ENCODE measurements at regions not wholly inside any gene's neighbourhood (a gene's known extent, or its start where the extent isn't known, plus 50 kb on each side); places are given as distances from the start of the nearest gene placed in this dataset.
A peak's percentile ranks its signal among the peaks of the same experiment; 100 is the strongest.

GRCh38 chr18:40983835-40984234 lies 971.2 kb upstream of the PIK3C3 start:
- intact Hi-C loops (cut with DNase I) = no loop called here
- DNase-seq (ENCODE audit: low spot score) (no peak), ATAC-seq (no peak)

DNA sequence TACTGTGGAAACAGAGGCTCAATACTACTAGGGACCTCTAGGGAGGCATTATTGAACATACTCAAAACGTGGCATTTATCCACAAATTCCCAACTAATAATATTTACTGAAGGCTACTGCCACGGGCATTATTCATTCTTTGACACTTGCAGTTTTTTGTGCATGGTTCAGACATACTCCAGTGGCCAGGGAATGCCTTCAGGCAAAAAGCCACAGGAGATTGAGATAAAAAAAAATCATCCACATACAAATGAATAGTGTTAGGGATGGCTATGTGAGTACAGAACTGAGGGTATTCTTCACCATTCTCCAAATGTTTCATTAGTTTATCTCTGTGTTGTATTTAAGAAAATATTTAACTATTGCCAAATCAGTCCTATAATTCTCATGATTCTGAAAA lies 974.9 kb upstream of the PIK3C3 start:
- intact Hi-C loops (cut with DNase I) = no loop called here
- DNase-seq (ENCODE audit: low spot score) (no peak), ATAC-seq (no peak)

DNA sequence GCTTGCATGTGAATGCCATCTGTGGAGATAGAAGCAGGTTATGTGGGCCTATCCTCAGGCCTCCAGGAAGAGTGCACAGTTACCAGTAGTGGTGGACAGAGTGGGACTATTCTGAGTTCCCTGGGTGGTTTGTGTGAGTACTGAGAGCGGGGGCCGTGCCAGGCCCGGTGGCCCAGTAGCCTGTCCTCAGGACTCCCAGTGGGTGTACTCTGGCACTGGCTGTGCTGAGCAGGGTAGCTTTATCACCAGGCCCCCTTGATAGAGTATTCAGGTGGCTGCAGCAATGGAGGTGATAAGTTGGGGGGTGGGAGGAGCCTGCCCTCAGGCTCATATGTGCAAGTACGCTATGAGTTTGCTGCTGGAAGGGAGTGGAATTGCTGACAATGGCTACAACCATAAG lies 979.0 kb upstream of the PIK3C3 start:
- no peak for ATAC-seq
- intact Hi-C loops (cut with DNase I) = no loop called here
- DNase-seq (ENCODE audit: low spot score) = no peak

DNA sequence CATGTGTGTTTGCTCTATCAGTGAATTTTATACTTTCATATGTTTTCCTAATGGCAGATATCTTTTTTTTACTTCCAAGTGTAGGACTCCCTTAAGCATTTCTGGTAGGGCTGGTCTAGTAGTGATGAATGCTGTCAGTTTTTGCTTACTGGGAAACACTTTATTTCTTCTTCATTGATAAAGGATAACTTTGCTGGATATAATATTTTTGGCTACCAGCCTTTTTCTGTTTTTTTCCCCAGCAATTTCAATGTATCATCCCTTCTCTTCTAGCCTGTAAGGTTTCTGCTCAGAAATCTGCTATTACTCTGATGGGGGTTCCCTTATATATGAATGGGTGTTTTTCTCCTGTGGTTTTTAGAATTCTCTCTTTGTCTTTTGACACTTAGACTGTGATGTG lies 980.6 kb upstream of the PIK3C3 start:
- intact Hi-C loops (cut with DNase I) = no loop called here
- no peak for ATAC-seq
- no peak for DNase-seq (ENCODE audit: low spot score)

GRCh38 chr18:40962784-40963183 lies 992.2 kb upstream of the PIK3C3 start:
- intact Hi-C loops (cut with DNase I) = no loop called here
- no peak for DNase-seq (ENCODE audit: low spot score)
- ATAC-seq = no peak

DNA sequence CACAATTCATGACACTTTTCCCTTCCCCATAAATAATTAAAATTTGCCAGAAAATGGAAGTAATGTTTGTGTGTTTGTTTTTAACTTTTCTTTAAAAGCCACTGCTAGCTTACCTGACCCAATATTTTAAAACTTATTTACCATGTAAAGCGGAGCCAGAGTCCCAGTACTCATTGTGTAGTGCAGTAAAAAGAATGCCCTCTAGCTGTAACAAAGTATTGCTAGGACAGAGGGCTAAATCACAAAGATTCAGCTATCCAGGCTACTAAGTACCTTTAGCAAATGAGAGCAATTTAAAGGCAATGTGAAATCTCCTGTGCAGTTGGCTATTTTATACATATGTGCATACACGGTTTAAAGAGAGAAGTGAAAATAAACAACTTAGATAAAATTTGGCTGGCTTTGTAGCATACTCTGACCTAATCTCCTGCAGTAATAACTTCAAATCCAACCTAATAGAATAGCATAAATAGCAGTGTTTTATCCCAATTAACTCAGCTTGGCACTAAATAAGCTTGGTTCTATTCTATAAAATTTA lies 997.4 kb upstream of the PIK3C3 start:
- no peak for DNase-seq (ENCODE audit: low spot score)
- no peak for ATAC-seq
- intact Hi-C loops (cut with DNase I) = no loop called here

GRCh38 chr18:40956213-40956612 lies 998.8 kb upstream of the PIK3C3 start:
- ATAC-seq (no peak), DNase-seq (ENCODE audit: low spot score) (no peak)
- intact Hi-C loops (cut with DNase I) = no loop called here

- intact Hi-C loops (cut with DNase I) = no loop called here
- ATAC-seq (no peak), DNase-seq (ENCODE audit: low spot score) (no peak)
Measured at GRCh38 chr18:40955351-40955750, 999.7 kb upstream of the PIK3C3 start.

DNA sequence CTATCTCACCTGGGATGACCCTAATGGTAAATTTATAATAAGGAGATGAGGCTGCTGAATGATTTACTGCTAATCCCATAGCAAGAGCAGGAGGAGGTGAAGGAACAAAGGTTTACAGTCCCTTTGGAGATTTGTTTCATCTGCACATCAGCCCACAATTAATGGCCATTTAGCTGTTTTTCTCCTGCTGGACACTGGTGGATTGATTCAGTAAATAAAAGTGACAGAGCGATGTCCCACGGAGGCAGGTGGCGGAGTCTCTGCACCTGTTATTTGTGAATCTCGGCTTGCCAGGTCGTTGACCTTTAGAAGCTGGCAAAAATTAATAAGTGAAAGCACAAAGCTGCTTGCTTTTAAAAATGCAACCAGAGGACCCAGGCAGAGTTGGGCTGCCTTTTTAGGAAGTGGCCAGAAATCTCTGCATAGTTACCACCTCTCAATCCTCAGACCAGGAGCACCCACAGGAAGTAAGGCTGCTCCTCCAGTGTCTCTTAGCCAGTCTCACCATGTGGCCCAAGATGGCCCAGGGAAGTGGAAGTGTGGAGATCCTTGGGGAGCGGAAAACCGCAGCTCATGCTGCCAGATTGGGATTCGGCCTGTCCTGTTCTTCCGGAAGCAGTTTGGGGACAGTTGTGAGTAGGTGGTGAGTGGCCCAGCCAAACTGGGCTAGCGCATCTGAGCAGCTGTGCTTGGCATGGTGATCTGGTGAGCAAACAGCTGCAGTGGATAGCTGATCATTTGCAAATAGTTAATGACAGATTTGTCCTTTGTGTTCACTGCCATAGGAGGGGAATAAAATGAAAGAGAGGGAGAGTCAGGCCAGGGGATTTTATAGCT lies 1005.7 kb upstream of the PIK3C3 start:
- ATAC-seq = no peak

GRCh38 chr18:40944576-40944975 lies 1010.5 kb upstream of the PIK3C3 start:
- intact Hi-C loops (cut with DNase I) = no loop called here
- ATAC-seq = no peak
- DNase-seq (ENCODE audit: low spot score) = no peak

More for the DNA sequence above, 1005.7 kb upstream of the PIK3C3 start:
- DNase-seq (ENCODE audit: low spot score) = no peak
- intact Hi-C loops (cut with DNase I) = no loop called here

GRCh38 chr18:40939656-40940515 lies 1015.1 kb upstream of the PIK3C3 start:
- intact Hi-C loops (cut with DNase I) = no loop called here
- ATAC-seq = peak; percentile 10

DNA sequence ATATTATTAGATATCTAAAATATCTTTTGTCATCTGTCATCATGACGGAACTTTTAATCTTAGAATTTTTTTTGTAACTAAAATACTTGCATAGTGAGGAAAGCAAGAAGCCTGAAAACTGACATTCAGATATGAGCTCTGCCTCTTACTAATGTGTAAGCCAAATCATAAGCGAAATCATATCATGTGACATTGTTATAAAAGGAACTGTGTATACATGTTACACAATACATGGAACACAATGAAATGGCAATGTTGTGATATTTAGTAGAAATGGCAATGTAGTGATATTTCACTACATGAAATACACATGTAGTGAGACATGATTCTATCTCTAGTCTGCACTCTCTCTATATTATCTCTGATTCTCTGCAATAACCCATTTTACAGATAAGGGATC lies 1016.4 kb upstream of the PIK3C3 start:
- intact Hi-C loops (cut with DNase I) = no loop called here
- no peak for DNase-seq (ENCODE audit: low spot score)
- ATAC-seq = no peak

More at GRCh38 chr18:40939656-40940515, 1015.1 kb upstream of the PIK3C3 start:
- no peak for DNase-seq (ENCODE audit: low spot score)

DNA sequence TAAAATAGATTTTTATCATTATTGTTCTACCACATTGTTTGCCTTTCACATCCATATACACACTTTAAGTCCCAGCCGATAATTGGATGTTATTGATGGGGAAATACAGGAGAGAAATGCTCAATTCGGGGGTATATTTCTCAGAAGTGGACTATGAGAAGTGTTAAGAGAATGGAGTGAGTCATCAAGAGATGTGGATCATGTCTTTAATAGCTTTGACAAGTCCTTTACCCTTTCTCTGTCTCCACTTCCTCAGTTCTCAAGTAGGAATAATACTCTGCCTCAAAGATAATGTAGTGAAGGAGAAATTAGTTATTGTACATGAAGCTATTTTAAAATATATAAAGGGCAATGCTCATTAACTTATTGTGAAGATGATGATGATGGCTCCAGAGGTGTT lies 1017.6 kb upstream of the PIK3C3 start:
- DNase-seq (ENCODE audit: low spot score) (no peak), ATAC-seq (no peak)
- intact Hi-C loops (cut with DNase I) = no loop called here

DNA sequence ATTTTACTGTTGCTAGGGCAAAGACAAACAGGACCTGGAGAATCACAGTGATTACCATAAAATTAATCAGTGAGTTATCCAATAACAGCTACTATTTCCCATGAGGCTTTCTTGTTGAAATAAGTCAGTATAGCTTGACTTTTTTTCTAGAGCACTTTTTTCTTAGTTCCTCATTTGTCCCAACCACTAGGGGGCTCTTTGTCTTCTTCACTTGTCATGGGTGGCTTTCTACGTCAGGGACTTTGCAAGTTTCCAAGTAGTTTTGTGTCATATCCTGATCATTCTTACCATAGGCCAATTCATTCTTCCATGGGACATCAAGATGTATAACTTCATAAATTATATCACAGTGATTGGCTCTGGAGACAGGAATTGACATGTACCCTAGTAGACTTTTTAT lies 1019.6 kb upstream of the PIK3C3 start:
- ATAC-seq = no peak
- intact Hi-C loops (cut with DNase I) = no loop called here
- DNase-seq (ENCODE audit: low spot score) = no peak

GRCh38 chr18:40932862-40933261 lies 1022.2 kb upstream of the PIK3C3 start:
- DNase-seq (ENCODE audit: low spot score) = no peak
- ATAC-seq = no peak
- intact Hi-C loops (cut with DNase I) = no loop called here

GRCh38 chr18:40930211-40930882 lies 1024.7 kb upstream of the PIK3C3 start:
- ATAC-seq (no peak), DNase-seq (ENCODE audit: low spot score) (no peak)
- intact Hi-C loops (cut with DNase I) = no loop called here

GRCh38 chr18:40929399-40929798 lies 1025.6 kb upstream of the PIK3C3 start:
- ATAC-seq (no peak), DNase-seq (ENCODE audit: low spot score) (no peak)
- intact Hi-C loops (cut with DNase I) = no loop called here

GRCh38 chr18:40926679-40927078 lies 1028.4 kb upstream of the PIK3C3 start:
- intact Hi-C loops (cut with DNase I) = no loop called here
- no peak for ATAC-seq

GRCh38 chr18:40925071-40925541 lies 1029.9 kb upstream of the PIK3C3 start:
- ATAC-seq (no peak), DNase-seq (ENCODE audit: low spot score) (no peak)
- intact Hi-C loops (cut with DNase I) = no loop called here

More at GRCh38 chr18:40926679-40927078, 1028.4 kb upstream of the PIK3C3 start:
- no peak for DNase-seq (ENCODE audit: low spot score)
